ENCODE measurements at regions not wholly inside any gene's neighbourhood (a gene's known extent, or its start where the extent isn't known, plus 50 kb on each side); places are given as distances from the start of the nearest gene placed in this dataset.
"Not testable (repeated sequence)": the region's sequence is repeated elsewhere in the genome, so short reads cannot be mapped to it uniquely, and the experiment has no call there.

GRCh38 chr5:96300976-96301375 lies 132.1 kb downstream of the PCSK1 start:
- no peak overlapping the region for H3K4me3 ChIP-seq (ENCODE audit: low read length)
- no peaks in the 10 kb centered on the region for H3K27me3 ChIP-seq (ENCODE audit: control insufficient read depth, insufficient read depth, low read length)
- H3K4me1 ChIP-seq (ENCODE audit: control insufficient read depth, insufficient read depth, low read length), result no peaks in the 10 kb centered on the region
- no peak for DNase-seq
- peaks cover 3% of the 10 kb centered on the region for H3K9me3 ChIP-seq (ENCODE audit: control insufficient read depth, low read depth, low read length)
- H3K27ac ChIP-seq (ENCODE audit: low read length), result no peak overlapping the region
- H3K36me3 ChIP-seq (ENCODE audit: control insufficient read depth, insufficient read depth, low read length), result no peaks in the 10 kb centered on the region

GRCh38 chr5:96297867-96298266 lies 135.2 kb downstream of the PCSK1 start:
- Histone ChIP-seq H3K36me3 (ENCODE audit: control insufficient read depth, insufficient read depth, low read length) (no peaks in the 10 kb centered on the region), H3K27me3 (ENCODE audit: control insufficient read depth, insufficient read depth, low read length) (no peaks in the 10 kb centered on the region), H3K9me3 (ENCODE audit: control insufficient read depth, low read depth, low read length) (peaks cover 3% of the 10 kb centered on the region), H3K27ac (ENCODE audit: low read length) (peak overlapping the region; percentile 14), H3K4me1 (ENCODE audit: control insufficient read depth, insufficient read depth, low read length) (no peaks in the 10 kb centered on the region), H3K4me3 (ENCODE audit: low read length) (no peak overlapping the region)
- WGBS (ENCODE audit: insufficient coverage, low lambda C conversion rate), result 17% methylated on average over 1 of the region's 3 CpGs
- peak; percentile 43 to 49 for DNase-seq

- Histone ChIP-seq H3K4me3 (ENCODE audit: low read length) (no peak overlapping the region), H3K27ac (ENCODE audit: low read length) (no peak overlapping the region), H3K36me3 (ENCODE audit: control insufficient read depth, insufficient read depth, low read length) (no peaks in the 10 kb centered on the region), H3K4me1 (ENCODE audit: control insufficient read depth, insufficient read depth, low read length) (no peaks in the 10 kb centered on the region), H3K9me3 (ENCODE audit: control insufficient read depth, low read depth, low read length) (peaks cover 3% of the 10 kb centered on the region), H3K27me3 (ENCODE audit: control insufficient read depth, insufficient read depth, low read length) (no peaks in the 10 kb centered on the region)
- no peak for DNase-seq
- no CpG with 5 or more reads among the region's 1 CpG for WGBS (ENCODE audit: insufficient coverage, low lambda C conversion rate)
These were observed 135.8 kb downstream of the PCSK1 start for GRCh38 chr5:96297290-96297689.

- H3K27ac ChIP-seq (ENCODE audit: low read length), result no peak overlapping the region
- no peak for DNase-seq
- H3K4me3 ChIP-seq (ENCODE audit: low read length), result no peak overlapping the region
- H3K36me3 ChIP-seq (ENCODE audit: control insufficient read depth, insufficient read depth, low read length), result no peaks in the 10 kb centered on the region
- no peaks in the 10 kb centered on the region for H3K4me1 ChIP-seq (ENCODE audit: control insufficient read depth, insufficient read depth, low read length)
- no peaks in the 10 kb centered on the region for H3K27me3 ChIP-seq (ENCODE audit: control insufficient read depth, insufficient read depth, low read length)
- no peaks in the 10 kb centered on the region for H3K9me3 ChIP-seq (ENCODE audit: control insufficient read depth, low read depth, low read length)
These were observed 138.2 kb downstream of the PCSK1 start for GRCh38 chr5:96294884-96295202.

- no CpG with 5 or more reads among the region's 2 CpGs for WGBS (ENCODE audit: insufficient coverage, low lambda C conversion rate)
- no peak for DNase-seq
- Histone ChIP-seq H3K36me3 (ENCODE audit: control insufficient read depth, insufficient read depth, low read length) (no peaks in the 10 kb centered on the region), H3K9me3 (ENCODE audit: control insufficient read depth, low read depth, low read length) (no peaks in the 10 kb centered on the region), H3K4me3 (ENCODE audit: low read length) (no peak overlapping the region), H3K4me1 (ENCODE audit: control insufficient read depth, insufficient read depth, low read length) (no peaks in the 10 kb centered on the region), H3K27ac (ENCODE audit: low read length) (no peak overlapping the region), H3K27me3 (ENCODE audit: control insufficient read depth, insufficient read depth, low read length) (no peaks in the 10 kb centered on the region)
These were observed 138.8 kb downstream of the PCSK1 start for GRCh38 chr5:96293966-96294883.

GRCh38 chr5:96292582-96293247 lies 140.3 kb downstream of the PCSK1 start:
- no peaks in the 10 kb centered on the region for H3K36me3 ChIP-seq (ENCODE audit: control insufficient read depth, insufficient read depth, low read length)
- H3K4me3 ChIP-seq (ENCODE audit: low read length), result no peak overlapping the region
- no peaks in the 10 kb centered on the region for H3K9me3 ChIP-seq (ENCODE audit: control insufficient read depth, low read depth, low read length)
- 53% methylated on average over 3 of the region's 8 CpGs for WGBS (ENCODE audit: insufficient coverage, low lambda C conversion rate)
- no peak overlapping the region for H3K27ac ChIP-seq (ENCODE audit: low read length)
- H3K27me3 ChIP-seq (ENCODE audit: control insufficient read depth, insufficient read depth, low read length), result no peaks in the 10 kb centered on the region
- H3K4me1 ChIP-seq (ENCODE audit: control insufficient read depth, insufficient read depth, low read length), result no peaks in the 10 kb centered on the region
- DNase-seq, result peak in 1 of 2 donors; percentile 18

- H3K27ac ChIP-seq (ENCODE audit: low read length), result not testable (repeated sequence)
These were observed 143.8 kb downstream of the PCSK1 start for GRCh38 chr5:96289287-96289686.

GRCh38 chr5:96288845-96289185 lies 144.2 kb downstream of the PCSK1 start:
- no peak overlapping the region for H3K4me3 ChIP-seq (ENCODE audit: low read length)
- H3K27ac ChIP-seq (ENCODE audit: low read length), result peak overlapping the region; percentile 13
- no peaks in the 10 kb centered on the region for H3K4me1 ChIP-seq (ENCODE audit: control insufficient read depth, insufficient read depth, low read length)
- H3K9me3 ChIP-seq (ENCODE audit: control insufficient read depth, low read depth, low read length), result no peaks in the 10 kb centered on the region
- no peaks in the 10 kb centered on the region for H3K36me3 ChIP-seq (ENCODE audit: control insufficient read depth, insufficient read depth, low read length)
- no peaks in the 10 kb centered on the region for H3K27me3 ChIP-seq (ENCODE audit: control insufficient read depth, insufficient read depth, low read length)
- no CpG with 5 or more reads among the region's 1 CpG for WGBS (ENCODE audit: insufficient coverage, low lambda C conversion rate)
- peak in 1 of 2 donors; percentile 19 for DNase-seq

More at GRCh38 chr5:96289287-96289686, 143.8 kb downstream of the PCSK1 start:
- not testable (repeated sequence) for H3K4me1 ChIP-seq (ENCODE audit: control insufficient read depth, insufficient read depth, low read length); H3K4me3 ChIP-seq (ENCODE audit: low read length); DNase-seq; H3K36me3 ChIP-seq (ENCODE audit: control insufficient read depth, insufficient read depth, low read length); H3K27me3 ChIP-seq (ENCODE audit: control insufficient read depth, insufficient read depth, low read length); H3K9me3 ChIP-seq (ENCODE audit: control insufficient read depth, low read depth, low read length)
- no CpG with 5 or more reads among the region's 5 CpGs for WGBS (ENCODE audit: insufficient coverage, low lambda C conversion rate)

- no CpG with 5 or more reads among the region's 3 CpGs for WGBS (ENCODE audit: insufficient coverage, low lambda C conversion rate)
- Histone ChIP-seq H3K4me3 (ENCODE audit: low read length) (no peak overlapping the region), H3K36me3 (ENCODE audit: control insufficient read depth, insufficient read depth, low read length) (no peaks in the 10 kb centered on the region), H3K4me1 (ENCODE audit: control insufficient read depth, insufficient read depth, low read length) (no peaks in the 10 kb centered on the region), H3K9me3 (ENCODE audit: control insufficient read depth, low read depth, low read length) (no peaks in the 10 kb centered on the region), H3K27ac (ENCODE audit: low read length) (peak overlapping the region; percentile 13), H3K27me3 (ENCODE audit: control insufficient read depth, insufficient read depth, low read length) (no peaks in the 10 kb centered on the region)
- no peak for DNase-seq
These were observed 144.7 kb downstream of the PCSK1 start for GRCh38 chr5:96288166-96288844.

GRCh38 chr5:96287136-96287535 lies 145.9 kb downstream of the PCSK1 start:
- no peak for DNase-seq
- Histone ChIP-seq H3K27me3 (ENCODE audit: control insufficient read depth, insufficient read depth, low read length) (no peaks in the 10 kb centered on the region), H3K9me3 (ENCODE audit: control insufficient read depth, low read depth, low read length) (no peaks in the 10 kb centered on the region), H3K4me1 (ENCODE audit: control insufficient read depth, insufficient read depth, low read length) (no peaks in the 10 kb centered on the region), H3K27ac (ENCODE audit: low read length) (no peak overlapping the region), H3K4me3 (ENCODE audit: low read length) (no peak overlapping the region), H3K36me3 (ENCODE audit: control insufficient read depth, insufficient read depth, low read length) (no peaks in the 10 kb centered on the region)
- 100% methylated on average over 1 of the region's 2 CpGs for WGBS (ENCODE audit: insufficient coverage, low lambda C conversion rate)

All from large intestine (tissue), 3 donors.